GM19023 (cell line): ENCODE measurements at regions not wholly inside any gene's neighbourhood (a gene's known extent, or its start where the extent isn't known, plus 50 kb on each side); places are given as distances from the start of the nearest gene placed in this dataset.

Experiments
- ATAC-seq: cut with Tn5 transposase; IDR thresholded peaks from one replicate; pipeline ENCODE4 v1.9.1; 2021; ENCODE audit warnings: mild to moderate bottlenecking, moderate library complexity; ENCODE audit not compliant: unreplicated experiment

DNA sequence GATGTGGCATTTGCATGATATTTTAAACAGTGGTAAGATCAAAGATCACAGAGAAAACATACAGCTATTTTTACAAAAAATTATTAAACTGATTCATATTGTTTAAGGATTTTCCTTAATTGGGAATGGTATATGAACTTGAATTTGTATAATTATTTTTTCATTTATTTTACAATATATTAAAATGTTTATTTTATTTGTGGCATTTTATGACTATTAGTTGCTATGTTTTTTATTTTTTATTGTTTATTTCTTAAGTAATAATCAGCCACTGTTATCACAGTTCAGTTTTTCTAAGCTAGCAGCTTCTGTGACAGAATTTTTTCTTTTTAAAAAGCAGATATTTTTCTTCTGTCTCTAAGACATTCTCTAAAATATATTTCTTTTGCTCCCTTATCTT lies 387.0 kb upstream of the KHDRBS2 start:
- no peak for ATAC-seq

DNA sequence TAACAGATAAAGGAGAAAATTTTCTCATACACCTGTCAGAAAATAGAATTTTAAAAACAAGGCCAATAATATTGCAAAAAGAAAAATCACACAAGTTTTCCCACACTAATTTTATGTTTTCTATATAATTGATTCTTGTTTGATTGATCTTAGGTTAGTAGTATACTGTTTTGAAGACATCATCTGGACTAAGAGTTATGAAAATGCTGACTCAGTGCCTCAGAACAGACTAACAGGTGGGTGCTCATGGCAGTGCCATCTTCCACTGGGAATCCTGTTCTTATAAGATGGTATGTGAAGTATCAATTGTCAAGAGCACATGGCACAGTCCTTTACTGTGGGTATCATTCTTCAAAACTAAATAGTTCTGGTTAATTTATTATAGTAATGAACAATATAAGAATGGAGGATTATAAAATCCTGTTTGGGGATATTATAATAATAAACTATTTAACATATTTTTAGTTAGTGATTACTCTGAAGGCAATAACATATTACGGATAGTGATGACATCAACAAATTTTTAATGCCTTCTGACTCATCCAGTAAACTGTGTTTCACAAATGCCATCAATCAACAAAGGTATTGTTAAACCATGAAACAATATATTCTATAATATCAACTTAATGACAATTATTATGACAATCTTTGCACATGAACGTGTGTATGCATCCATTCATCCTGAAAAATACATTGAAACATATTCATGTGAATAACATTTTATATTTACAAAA lies 384.6 kb upstream of the KHDRBS2 start:
- ATAC-seq, result no peak

DNA sequence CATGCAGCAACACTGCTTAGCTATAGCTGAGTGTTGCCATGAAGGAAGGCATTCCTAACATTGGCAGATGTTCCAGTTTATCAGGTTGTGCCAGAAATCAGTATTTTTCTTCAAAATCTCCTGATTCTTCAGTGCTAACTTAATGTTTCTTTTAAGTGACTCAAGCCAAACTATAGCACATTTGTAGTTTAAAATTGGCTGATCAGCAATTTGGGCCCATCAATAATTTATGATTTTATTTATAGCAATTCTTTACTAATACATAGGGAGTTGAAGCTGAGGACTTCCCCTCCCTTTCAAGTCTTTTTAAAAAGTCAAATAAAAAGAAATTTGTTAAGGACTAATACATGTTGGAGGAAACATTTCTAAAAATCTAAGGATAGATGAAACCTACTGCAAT lies 383.8 kb upstream of the KHDRBS2 start:
- no peak for ATAC-seq

DNA sequence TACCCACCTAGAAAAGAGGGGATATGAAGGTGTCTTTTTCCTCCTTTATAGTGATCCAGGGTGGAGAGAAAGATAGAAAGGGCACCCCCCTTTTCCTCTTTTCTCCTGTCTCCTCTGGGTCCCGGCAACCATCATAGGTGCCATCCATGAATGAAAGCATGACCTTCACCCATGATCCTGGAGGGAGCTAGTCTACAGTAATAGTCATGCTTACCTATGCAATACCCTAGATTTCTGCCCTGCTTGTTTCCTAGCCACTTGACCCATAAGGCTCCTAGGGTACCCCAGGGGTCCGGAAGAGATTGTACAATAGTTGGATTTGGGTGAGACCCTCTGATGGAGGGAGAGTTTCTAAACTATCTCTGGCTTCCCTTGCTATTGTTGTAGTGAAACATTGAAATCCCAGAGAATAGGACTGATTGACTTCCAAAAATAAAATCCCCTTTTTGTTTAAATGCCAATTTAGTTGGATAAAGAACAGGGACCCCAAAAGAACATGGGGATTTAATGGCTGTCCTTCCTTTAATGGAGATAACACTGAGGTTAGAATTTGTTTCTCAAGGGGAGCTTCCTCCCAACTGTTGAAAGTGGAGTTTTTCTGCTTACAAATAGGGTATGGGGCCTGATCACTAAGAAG lies 366.8 kb upstream of the KHDRBS2 start:
- no peak for ATAC-seq

DNA sequence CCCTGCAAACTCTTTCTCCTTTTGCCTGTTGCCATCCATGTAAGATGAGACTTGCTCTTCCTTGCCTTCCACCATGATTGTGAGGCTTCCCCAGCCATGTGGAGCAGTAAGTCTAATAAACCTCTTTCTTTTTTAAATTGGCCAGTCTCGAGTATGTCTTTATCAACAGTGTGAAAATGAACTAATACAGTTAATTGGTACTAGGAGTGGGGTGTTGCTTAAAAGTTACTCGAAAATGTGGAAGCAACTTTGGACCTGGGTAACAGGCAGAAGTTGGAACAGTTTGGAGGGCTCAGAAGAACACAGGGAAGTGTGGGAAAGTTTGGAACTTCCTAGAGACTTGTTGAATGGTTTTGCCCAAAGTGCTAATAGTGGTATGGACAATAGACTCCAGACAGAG lies 359.2 kb upstream of the KHDRBS2 start:
- ATAC-seq, result no peak

DNA sequence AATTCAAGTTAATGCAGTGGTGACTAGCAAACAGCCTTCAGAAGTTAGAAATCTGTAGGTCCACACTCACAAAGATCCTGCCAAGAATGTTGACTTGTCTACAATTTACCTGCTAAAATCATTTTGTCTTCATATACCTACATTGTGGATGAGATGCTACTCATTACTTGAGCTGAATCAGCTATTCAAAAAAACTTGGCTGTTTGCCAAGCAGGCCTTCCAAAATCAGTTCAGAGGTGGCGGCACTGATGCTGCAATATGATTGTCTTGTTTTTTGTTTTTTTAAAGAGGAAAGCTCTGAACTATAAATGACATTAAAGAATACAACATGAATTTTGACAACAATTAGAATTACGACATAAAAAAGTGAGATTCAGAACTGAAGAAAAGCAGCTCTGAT lies 354.7 kb upstream of the KHDRBS2 start:
- ATAC-seq, result no peak

DNA sequence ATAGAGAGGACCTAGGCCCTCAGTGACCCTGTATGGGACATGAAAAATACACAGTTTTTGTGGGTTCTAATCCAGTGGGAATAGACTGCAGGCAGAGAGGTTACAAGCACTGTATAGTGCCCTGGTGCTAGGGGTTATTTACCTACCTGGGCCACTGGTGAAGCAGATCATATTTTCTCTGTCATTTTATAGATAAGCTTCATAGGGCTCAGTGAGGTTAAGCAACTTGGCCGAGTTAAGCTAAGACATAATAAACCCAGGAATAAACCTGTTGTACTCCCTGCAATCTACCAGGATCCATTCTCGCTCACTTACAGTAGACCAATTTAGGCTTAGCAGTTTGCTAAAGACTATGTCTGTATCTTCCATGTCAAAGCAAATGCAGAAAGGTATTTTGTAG lies 340.6 kb upstream of the KHDRBS2 start:
- no peak for ATAC-seq

DNA sequence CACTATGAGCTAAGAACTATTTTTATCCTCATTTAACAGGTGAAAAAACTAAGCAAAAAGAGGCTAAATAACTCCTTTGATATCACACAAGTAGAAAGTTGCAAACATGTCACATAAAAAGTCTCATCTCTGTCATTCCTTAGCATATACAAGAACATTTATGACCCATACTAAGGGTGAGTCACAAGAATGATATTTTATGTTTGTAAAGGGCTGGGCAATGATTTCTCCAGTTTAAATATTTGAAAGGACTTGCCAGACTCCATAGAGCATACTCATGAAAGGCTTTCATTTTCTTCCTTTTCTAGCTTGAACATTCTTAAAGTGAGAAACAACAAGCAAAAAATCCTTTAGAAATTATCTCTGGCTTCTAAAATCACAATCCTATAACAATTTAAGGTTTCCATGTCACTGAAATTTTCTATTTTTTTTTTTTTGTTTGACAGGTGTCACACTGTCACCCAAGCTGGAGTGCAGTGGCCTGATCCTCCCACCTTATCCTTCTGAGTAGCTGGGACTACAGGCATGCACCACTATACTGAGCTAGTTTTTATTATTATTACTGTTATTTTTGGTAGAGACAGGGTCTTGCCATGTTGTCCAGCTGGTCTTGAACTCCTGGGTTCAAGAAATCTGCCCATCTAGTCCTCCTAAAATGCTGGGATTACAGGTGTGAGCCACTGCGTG lies 338.0 kb upstream of the KHDRBS2 start:
- ATAC-seq, result no peak

DNA sequence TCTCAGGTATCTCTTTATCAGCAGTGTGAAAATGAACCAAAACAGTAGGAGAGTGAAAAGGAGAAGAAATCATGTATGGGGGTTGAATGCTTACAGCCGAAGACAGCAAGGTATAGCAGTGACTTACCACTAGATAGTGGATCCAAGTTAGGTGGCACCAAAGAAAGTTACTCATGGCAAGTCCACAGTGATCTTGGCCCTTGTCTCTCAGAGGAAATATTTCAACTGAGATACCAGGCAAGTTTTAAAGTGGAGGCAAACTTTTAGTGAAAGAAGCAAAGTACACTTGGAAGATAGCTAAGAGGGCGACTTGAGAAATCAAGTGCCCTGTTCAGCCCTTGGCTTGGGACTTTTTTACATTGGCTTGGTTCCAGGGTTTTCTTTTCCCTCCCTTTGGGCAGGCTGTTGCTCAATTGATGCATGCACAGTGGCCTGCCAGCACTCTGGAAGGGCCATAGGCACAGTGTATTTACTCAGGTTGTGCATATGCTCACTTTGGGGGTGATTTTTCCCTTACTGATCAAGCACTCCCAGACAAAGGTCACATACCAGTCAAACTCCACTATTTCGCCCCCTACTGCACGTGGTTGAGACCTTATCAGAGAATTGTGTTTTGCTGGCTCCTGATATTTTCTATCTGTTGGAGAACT lies 329.5 kb upstream of the KHDRBS2 start:
- no peak for ATAC-seq

DNA sequence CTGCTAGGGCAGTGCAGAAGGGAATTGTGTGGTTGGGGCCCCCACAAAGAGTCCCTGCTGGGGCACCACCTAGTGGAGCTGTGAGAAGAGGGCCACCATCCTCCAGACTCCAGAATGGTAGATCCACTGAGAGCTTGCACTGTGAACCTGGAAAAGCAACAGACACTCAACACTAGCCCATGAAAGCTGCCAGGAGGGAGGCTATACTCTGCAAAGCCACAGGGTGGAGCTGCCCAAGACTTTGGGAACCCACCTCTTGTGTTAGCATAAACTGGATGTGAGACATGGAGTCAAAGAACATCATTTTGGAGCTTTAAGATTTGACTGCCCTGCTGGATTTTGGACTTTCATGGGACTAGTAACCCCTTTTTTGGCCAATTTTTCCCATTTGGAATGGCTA lies 328.4 kb upstream of the KHDRBS2 start:
- ATAC-seq, result no peak

DNA sequence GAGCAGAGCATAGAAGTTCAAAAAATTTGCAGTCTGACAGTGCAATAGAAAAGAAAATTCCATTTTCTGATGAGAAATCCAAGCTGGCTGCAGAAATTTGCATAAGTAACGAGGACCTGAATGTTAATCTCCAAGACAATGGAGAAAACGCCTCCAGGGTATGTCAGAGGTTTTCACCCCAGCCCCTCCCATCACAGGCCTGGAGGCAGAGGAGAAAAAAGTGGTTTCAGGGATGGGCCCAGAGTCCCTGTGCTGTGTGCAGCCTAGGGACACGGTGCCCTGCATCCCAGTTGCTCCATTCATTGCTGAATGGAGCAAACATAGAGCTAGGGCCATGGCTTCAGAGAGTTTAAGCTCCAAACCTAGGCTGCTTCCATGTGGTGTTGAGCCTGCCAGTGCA lies 327.9 kb upstream of the KHDRBS2 start:
- ATAC-seq, result no peak

DNA sequence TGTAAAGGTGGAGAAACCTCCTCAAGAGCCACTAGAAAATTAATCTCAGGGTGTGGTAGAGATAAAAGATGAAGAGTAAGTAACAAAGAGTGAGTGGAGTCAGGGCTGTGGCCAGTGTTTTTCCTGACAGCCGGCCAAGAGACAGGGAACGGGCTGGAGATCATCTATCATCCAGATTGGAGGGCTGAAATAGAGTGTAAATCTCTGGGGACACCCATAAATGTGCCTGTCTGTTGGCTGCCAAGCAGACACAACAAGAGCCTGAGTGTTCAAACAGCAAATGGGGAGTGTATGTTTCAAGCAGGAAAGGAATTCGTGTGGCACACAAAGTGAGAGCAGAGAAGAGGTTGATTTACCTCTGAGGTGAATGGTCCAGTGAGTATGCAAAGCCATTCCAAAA lies 326.4 kb upstream of the KHDRBS2 start:
- no peak for ATAC-seq

DNA sequence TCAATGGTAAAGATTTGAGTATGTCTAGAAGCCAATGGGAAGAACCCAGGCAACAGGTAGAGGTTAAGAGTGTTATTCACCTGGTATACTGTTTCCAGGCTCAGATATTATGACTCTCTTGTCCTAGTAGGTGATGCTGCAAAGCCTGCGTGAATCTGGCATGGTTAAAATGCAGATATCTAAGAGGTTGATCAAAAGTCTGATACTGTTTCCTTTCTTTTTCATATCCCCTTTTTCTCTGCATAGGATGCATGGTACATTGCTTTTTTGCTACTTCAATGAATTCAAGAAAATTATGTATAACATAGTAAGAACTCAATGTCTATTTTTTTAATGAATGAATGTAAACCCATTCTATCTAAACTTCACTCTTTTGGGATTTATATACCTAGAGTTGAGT lies 284.3 kb upstream of the KHDRBS2 start:
- no peak for ATAC-seq

DNA sequence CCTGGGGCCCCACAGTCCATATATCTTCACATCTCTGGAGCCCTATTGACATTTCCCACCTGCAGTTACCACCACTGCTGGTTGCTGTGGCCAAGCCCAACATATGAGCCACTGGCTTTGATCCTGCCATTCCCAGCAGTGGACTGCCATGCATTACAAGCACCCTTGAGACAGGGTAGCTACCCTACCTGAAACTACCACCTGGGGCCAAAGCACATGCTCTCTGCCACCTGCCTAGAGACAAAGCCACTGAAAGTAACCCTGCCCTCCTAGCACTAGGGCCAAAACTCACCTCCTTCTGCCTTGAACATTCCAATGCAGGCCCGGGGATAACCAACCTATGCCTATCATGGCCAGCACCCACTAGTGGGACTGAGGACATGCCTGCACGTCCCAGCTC lies 255.5 kb upstream of the KHDRBS2 start:
- ATAC-seq, result no peak

DNA sequence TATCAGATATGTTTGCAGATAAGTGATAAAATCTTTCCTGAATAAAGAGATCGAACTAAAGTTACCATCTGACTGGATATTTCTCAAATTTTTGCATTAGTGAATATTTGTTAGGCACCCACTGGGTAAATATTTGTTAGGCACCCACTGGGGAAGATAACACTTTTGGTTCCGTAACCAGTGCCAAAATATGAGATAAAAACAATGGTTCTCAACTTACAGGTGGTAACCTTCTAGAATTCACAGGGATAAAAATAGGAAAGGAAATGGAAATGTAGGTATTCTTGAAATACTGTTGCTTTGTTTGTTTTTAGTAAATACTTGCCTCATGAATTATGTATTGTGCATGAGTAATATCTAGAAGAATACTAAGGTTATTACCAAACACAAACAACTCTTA lies 245.0 kb upstream of the KHDRBS2 start:
- no peak for ATAC-seq

DNA sequence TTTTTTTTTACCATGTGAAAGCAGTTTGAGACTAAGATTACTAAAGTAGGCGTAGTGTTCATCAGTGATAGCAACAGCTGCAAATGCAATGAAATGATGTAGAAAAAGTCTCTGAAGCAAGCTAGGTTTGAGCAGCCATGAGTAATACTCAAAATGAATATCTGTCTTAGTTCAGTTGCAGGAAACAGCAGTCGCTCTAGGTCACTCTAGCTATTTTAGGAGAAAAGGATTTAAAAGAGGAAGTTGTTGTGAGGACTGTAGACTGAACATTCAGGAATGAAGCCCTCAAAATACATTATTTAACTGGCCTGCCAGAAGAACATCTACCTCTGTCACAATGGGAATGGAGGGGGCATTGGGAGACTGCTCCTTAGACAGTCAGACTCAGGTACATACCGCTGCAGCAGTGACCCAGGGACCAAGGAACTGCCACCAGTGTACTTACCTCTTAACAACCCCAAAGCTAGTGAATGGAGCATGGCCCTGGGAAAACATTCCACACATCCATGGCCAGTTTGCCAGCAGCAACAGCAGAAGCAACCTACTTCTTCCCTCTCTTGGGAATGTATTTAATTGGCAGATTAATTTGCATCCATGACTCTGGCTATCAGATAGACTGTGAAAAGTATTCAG lies 243.0 kb upstream of the KHDRBS2 start:
- ATAC-seq, result no peak

DNA sequence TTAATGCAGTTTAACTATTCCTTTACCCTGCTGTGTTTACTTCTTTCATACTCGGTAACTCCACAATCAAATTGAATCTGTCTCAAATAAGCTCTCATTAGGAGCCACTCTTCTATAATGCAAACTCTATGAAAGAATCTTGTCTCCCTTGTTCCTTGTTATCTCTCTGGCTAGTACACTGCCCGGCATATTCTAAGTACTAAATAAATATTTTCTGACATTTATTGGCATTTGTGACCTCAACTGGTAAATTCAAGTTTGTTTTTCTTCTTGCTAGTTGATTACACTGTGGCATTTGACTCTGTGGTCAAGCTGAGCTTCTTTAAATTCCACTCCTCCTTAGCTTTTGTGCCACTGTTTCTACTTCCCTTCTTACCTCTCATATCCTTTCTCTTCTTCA lies 237.6 kb upstream of the KHDRBS2 start:
- ATAC-seq, result no peak

DNA sequence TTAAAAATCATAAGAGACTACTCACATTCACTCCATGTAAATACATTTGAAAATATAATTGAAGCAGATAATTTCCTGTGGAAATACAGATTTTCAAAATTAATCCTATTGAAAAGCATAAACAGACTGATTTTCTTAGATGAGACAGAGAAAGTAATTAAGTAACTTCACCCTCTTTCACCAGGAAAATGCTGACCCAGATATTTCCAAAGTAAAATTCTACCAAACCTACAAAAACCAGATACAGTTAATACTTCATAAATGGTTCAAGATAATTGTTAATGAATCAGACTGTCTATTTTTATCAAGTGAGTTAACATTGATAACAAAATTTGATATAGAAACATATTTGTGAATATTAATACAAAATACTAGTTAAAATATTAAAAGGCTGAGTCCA lies 233.5 kb upstream of the KHDRBS2 start:
- no peak for ATAC-seq

DNA sequence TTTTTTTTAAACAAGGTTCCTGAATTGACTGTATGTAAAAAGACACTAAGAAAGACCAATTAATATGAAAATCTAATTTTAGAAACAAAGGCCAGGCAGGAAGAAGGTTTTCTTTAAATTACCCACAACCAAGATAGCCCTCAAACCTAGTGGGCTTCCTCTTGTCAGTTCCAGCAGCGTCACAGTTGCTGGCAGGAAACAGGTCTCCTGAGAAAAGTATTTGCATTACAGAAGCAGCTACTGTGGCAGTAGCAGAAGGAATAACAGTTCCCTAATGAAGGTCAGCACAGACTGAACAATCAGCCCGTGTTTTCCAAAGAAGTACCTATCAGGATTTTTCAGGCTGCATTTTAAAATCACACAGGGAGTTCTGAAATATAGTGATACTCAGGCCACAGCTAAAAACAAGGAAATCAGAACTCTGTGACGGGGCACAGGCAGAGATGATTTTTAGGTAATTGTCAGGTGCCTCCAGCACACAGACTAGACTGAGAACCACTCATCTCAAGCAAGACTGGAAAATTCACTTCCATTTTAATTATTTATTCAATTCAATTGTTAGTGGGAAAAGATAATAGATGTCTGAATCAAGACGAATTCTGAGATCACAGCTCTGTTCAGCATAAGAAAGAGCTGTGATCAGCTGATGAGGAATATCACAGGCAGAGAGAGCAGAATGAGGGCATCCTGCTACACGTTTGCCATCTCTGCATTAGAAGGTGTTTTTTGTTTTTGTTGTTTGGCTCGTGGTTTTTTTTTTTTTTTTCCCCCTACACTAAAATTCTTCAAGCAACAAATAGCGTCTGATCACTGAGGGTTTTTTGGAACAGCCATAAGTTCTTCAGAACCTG lies 230.5 kb upstream of the KHDRBS2 start:
- ATAC-seq, result no peak

DNA sequence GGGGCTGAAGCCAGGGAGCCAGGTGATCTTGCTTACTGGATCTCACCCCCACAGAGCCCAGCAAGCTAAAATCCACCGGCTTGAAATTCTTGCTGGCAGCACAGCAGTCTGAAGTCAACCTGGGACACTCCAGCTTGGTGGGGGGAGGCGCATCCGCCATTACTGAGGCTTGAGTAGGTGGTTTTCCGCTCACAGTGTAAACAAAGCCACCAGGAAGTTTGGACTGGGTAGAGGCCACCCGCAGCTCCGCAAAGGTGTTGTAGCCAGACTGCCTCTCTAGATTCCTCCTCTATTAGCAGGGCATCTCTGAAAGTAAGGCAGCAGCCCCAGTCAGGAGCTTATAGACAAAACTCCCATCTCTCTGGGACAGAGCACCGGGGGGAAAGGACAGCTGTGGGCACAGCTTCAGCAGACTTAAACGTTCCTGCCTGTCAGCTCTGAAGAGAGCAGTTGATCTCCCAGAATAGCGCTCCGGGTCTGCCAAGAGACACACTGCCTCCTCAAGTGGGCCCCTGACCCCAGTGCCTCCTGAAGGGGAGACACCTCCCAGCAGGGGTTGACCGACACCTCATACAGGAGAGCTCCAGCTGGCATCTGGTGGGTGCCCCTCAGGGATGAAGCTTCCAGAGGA lies 206.3 kb upstream of the KHDRBS2 start:
- no peak for ATAC-seq
